ENCODE measurements at regions not wholly inside any gene's neighbourhood (a gene's known extent, or its start where the extent isn't known, plus 50 kb on each side); places are given as distances from the start of the nearest gene placed in this dataset.
A peak's percentile ranks its signal among the peaks of the same experiment; 100 is the strongest.

DNA sequence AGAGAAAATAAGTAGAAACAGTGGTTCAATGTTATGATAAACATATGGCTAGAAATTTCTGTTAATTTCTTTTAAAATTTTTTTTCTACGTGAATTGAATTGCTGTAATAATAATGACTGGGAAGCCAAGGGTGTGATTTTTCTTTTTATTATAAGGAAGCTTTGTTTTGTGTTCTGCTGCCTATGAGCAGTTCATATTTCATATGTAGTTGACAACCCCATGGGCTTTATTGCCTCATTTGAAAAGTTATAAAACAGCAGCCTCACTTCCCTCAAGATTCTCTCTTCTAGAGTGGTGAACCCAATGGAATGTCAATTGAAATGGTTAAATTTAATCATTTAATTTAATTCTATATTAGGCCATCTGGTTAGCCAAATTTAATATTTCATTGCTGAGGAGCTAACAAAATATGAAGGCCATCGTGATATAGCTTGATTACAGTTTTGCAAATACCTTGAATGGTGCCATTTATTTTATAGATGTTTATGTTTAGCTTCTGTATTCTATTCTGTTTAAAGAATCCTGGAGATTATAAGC lies 72.6 kb upstream of the DOCK10 start:
- TF ChIP-seq CSDC2 (CRISPR knock-in tag; IDR thresholded peaks at IDR 0.05) (no peak), ARNTL (CRISPR knock-in tag; IDR thresholded peaks at IDR 0.05; ENCODE audit: borderline replicate concordance, low read depth) (no peak), ZFP30 (CRISPR knock-in tag; IDR thresholded peaks at IDR 0.05) (no peak), ZNF70 (CRISPR knock-in tag; IDR thresholded peaks at IDR 0.05) (no peak), BACH2 (CRISPR knock-in tag; IDR thresholded peaks at IDR 0.05; ENCODE audit: borderline replicate concordance) (no peak), ESRRG (CRISPR knock-in tag; IDR thresholded peaks at IDR 0.05) (no peak), ZNF8 (CRISPR knock-in tag; IDR thresholded peaks at IDR 0.05) (no peak), ISL1 (CRISPR knock-in tag; IDR thresholded peaks at IDR 0.05) (peak; percentile 60), ZC3H10 (CRISPR knock-in tag; IDR thresholded peaks at IDR 0.05) (no peak), TCF4 (CRISPR knock-in tag; IDR thresholded peaks at IDR 0.05; ENCODE audit: borderline replicate concordance) (peak; percentile 59; the same call in 1 of the 2 replicates), ZNF565 (CRISPR knock-in tag; conservative IDR thresholded peaks at IDR 0.05; ENCODE audit: low read depth) (no peak), ZFP3 (CRISPR knock-in tag; IDR thresholded peaks at IDR 0.05) (no peak)
- TF ChIP-seq, protein P1, sequence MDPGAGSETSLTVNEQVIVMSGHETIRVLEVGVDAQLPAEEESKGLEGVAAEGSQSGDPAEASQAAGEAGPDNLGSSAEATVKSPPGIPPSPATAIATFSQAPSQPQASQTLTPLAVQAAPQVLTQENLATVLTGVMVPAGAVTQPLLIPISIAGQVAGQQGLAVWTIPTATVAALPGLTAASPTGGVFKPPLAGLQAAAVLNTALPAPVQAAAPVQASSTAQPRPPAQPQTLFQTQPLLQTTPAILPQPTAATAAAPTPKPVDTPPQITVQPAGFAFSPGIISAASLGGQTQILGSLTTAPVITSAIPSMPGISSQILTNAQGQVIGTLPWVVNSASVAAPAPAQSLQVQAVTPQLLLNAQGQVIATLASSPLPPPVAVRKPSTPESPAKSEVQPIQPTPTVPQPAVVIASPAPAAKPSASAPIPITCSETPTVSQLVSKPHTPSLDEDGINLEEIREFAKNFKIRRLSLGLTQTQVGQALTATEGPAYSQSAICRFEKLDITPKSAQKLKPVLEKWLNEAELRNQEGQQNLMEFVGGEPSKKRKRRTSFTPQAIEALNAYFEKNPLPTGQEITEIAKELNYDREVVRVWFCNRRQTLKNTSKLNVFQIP (CRISPR knock-in tag; IDR thresholded peaks at IDR 0.05; ENCODE audit: borderline replicate concordance, low read depth) = no peak
- TF ChIP-seq, protein P2, sequence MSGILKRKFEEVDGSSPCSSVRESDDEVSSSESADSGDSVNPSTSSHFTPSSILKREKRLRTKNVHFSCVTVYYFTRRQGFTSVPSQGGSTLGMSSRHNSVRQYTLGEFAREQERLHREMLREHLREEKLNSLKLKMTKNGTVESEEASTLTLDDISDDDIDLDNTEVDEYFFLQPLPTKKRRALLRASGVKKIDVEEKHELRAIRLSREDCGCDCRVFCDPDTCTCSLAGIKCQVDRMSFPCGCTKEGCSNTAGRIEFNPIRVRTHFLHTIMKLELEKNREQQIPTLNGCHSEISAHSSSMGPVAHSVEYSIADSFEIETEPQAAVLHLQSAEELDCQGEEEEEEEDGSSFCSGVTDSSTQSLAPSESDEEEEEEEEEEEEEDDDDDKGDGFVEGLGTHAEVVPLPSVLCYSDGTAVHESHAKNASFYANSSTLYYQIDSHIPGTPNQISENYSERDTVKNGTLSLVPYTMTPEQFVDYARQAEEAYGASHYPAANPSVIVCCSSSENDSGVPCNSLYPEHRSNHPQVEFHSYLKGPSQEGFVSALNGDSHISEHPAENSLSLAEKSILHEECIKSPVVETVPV (CRISPR knock-in tag; IDR thresholded peaks at IDR 0.05) = no peak
- TF ChIP-seq, protein P3, sequence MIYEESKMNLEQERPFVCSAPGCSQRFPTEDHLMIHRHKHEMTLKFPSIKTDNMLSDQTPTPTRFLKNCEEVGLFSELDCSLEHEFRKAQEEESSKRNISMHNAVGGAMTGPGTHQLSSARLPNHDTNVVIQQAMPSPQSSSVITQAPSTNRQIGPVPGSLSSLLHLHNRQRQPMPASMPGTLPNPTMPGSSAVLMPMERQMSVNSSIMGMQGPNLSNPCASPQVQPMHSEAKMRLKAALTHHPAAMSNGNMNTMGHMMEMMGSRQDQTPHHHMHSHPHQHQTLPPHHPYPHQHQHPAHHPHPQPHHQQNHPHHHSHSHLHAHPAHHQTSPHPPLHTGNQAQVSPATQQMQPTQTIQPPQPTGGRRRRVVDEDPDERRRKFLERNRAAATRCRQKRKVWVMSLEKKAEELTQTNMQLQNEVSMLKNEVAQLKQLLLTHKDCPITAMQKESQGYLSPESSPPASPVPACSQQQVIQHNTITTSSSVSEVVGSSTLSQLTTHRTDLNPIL (CRISPR knock-in tag; IDR thresholded peaks at IDR 0.05; ENCODE audit: low read depth) = no peak
- no peak for ATAC-seq

DNA sequence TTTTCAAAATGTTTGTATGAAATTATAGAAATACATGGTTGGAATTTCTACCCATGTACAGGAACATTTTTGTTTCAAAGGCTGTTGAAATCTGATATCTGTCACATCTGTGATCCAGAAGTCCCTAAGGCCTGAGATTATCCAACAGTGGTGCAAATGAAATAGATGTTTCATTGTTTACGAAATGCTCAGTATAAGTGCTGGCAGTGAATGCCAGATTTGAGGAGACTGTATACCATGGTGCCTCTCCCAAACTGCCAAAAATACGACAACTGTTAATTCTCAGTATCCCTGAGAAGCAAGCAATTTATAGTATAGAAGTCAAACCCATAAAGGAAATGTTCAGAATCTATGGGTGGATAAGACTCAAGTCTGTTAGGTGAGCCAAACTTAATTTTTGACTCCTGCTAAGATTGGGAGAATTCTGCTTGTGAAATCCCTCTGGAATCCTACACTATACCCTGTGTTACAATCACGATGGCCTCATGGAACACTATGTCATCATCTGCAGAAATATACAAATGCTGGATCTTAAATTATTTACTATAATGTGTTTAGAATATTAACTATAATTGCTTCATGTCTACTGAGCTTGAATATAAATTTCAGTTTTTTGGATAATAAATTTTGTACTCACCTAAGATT lies 71.2 kb upstream of the DOCK10 start:
- ATAC-seq = no peak
- TF ChIP-seq ZC3H10 (CRISPR knock-in tag; IDR thresholded peaks at IDR 0.05) (no peak), RARB (CRISPR knock-in tag; IDR thresholded peaks at IDR 0.05) (no peak), ARNTL (CRISPR knock-in tag; IDR thresholded peaks at IDR 0.05; ENCODE audit: borderline replicate concordance, low read depth) (no peak), TCF4 (CRISPR knock-in tag; IDR thresholded peaks at IDR 0.05; ENCODE audit: borderline replicate concordance) (no peak), GLIS3 (CRISPR knock-in tag; IDR thresholded peaks at IDR 0.05) (no peak), ISL1 (CRISPR knock-in tag; IDR thresholded peaks at IDR 0.05) (no peak), ZNF8 (CRISPR knock-in tag; IDR thresholded peaks at IDR 0.05) (no peak), ESRRG (CRISPR knock-in tag; IDR thresholded peaks at IDR 0.05) (no peak)
- TF ChIP-seq, protein P1 (CRISPR knock-in tag; IDR thresholded peaks at IDR 0.05; ENCODE audit: borderline replicate concordance, low read depth) = no peak
- TF ChIP-seq, protein P2 (CRISPR knock-in tag; IDR thresholded peaks at IDR 0.05) = no peak
- TF ChIP-seq, protein P4, sequence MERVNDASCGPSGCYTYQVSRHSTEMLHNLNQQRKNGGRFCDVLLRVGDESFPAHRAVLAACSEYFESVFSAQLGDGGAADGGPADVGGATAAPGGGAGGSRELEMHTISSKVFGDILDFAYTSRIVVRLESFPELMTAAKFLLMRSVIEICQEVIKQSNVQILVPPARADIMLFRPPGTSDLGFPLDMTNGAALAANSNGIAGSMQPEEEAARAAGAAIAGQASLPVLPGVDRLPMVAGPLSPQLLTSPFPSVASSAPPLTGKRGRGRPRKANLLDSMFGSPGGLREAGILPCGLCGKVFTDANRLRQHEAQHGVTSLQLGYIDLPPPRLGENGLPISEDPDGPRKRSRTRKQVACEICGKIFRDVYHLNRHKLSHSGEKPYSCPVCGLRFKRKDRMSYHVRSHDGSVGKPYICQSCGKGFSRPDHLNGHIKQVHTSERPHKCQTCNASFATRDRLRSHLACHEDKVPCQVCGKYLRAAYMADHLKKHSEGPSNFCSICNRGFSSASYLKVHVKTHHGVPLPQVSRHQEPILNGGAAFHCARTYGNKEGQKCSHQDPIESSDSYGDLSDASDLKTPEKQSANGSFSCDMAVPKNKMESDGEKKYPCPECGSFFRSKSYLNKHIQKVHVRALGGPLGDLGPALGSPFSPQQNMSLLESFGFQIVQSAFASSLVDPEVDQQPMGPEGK (CRISPR knock-in tag; IDR thresholded peaks at IDR 0.05; ENCODE audit: borderline replicate concordance) = no peak
